ENCODE measurements at regions not wholly inside any gene's neighbourhood (a gene's known extent, or its start where the extent isn't known, plus 50 kb on each side); places are given as distances from the start of the nearest gene placed in this dataset.
"Not testable (repeated sequence)": the region's sequence is repeated elsewhere in the genome, so short reads cannot be mapped to it uniquely, and the experiment has no call there.

DNA sequence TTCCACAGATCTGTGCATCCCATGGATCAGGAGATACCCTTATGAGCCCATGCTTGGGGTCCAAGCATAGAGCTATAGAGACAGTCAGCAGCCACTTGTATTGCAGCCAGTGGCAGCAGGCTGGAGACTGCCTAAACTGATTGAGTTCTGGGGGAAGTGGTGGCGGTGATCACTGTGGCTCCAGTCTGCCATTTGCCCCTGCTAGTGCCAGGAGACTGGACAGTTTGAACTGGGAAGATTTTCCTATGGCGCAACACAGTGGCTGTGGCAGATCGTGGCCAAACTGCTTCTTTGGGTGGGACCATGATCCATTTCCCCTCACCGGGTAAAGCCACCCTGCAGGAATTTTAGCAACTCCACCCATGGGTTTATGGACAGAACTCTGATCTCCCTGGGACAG lies 679.7 kb upstream of the SEMA3D start:
- no peak for DNase-seq

DNA sequence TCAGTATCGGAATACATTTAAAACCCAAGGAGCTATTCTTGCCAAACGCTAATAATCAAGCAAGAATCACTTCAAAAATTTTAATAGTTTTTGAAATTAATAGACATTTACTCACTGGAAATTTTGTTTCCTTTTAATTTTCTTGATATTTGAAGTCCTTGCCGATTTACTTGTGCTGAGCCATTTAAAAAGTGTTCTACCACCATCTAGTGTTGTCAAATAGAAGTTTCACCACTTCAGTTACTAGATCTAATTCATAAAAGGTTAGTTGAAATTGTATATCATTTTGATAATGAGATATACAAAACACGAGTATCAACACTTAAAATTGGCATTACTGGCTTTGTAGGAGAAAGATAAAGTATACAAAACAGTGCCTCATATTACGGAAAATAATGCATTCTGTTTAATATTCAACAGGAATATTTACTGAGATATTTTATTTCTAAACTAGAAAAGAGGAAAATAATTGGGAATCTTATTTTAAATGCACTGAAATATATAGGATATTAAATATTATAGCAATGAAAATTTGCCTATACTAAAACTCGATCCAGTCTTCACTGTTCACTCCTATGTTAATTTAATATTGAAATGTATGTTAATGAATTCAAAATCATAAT lies 664.8 kb upstream of the SEMA3D start:
- no peak for DNase-seq

DNA sequence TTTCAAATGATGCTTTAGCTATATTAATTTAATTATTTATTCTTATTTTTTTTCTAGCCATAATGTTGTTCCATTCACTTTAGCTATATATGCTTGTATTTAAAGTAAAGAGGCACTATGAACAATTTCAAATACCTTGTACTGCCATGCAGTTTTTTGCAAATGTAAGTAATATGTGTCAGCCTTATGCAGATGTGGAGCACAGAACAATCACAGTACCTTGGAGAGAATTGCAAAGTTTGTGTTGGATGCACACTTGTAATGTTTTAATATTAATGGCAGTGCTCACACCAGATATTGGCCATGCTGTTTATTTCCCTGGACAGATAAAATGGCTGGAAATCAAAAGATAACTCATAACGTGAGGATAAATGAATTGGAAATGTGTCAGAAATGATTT lies 663.5 kb upstream of the SEMA3D start:
- DNase-seq = no peak

DNA sequence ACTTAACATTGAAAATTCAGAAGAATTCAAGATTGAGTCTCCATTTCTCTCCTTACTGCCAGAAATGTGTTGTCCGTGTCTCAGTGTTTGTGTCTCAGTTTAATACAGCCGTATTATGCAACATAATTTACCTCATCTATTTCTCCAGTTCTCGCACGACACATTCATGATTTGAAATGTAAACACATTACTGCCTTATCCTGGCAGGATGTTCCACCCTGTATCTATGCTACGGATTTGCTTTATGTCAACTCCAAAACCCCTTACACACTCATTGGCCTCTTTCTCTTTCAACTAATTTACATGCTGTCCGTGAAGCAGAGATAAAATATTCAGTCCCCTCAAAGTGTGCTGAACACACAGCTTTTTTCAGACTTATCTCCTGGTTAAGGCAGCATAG lies 653.7 kb upstream of the SEMA3D start:
- no peak for DNase-seq

DNA sequence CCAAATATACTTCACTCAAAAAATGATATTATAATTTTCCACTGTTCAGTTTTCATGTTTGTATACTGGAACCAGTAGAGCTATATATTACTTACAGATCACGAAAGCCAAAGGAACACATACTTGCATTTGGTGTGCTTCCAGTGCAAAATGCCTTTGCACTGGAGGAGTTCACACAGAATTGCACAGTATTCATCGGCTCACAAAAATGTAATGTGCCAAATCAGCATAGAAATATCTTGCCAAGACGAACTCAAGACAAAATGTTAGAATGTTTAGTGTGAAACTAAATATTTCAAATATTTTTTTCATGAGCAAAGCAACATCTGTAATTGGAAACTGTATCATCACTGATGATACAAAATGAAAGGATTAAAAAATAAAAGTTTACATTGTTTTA lies 646.2 kb upstream of the SEMA3D start:
- DNase-seq = no peak

DNA sequence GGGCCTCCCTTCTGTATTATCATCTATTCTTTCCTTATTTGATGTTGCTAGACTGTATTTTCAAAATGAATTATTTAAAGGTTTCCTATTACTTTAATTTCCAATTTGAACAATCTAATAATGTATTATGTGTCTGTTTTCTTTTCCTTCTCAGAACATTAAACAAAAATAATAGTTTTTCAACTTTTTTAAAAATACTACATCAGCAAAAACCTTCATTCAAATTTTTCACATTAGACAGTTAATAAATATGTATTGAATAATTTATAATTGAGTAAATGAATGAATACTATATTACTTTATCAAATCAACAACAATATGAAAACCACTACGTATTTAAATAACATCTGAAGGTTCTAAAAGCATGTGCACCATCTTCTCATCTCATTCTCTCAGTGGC lies 644.1 kb upstream of the SEMA3D start:
- no peak for DNase-seq

DNA sequence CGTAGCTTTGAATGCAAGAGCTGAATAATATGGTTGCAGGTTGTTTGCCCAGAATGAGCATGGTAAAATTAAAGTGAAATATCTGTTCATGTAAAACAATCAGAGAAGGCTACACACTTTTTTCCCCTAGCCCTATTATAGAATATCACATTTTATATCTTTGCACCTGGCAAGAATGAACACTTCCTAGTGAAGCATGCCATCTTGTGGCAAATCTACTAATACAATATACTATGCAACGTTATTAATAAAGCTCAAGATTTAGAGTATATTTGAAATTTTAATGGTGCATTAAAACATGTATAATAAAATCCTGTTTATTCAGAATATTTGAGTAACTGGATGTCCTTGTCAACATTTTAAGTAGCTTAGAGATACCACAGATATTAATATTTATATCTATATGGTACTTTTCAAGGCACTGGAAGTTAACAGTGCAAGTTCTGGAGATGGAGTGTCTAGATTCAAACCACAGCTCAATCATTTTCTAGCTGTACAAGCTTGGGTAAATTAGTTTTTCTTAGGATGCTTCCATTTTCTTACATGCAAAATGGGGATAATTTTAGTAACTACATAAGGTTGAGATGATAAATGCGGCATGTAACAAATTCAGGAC lies 643.1 kb upstream of the SEMA3D start:
- DNase-seq = no peak

DNA sequence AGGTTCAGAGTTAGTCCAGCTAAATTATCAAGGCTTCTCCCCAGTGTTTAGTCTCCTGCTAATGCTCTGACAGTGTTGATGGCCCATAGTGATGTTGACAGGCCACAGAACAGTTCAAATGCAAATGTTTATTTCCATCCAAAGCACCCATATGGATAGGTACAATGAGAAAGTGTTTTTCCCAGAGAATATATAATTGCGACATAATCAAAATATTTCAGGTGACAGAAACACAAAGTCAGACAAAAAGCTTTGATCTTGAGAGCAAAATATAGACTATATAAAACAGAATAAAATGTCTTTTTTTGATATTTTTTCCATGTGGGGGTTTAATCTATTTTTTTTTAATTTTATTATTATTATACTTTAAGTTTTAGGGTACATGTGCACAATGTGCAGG lies 642.3 kb upstream of the SEMA3D start:
- DNase-seq = no peak

DNA sequence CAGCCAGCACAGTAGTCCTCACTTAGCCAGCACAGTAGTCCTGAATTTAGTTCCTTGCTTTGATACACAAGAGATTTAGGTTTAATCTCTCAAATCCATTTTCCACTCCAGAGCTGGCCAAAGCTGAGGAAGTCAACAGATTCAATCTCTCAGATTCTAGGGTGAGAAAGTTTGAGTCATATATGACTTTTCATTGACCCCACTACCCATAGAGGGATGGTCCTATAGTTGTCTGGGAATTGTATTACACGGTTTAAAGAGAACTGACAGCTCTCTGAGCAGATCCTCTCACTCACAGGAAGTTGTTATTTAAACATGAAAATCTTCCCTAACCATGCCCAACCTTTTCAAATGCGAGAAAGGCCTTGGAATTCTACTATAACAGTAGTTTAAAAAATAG lies 641.8 kb upstream of the SEMA3D start:
- no peak for DNase-seq

DNA sequence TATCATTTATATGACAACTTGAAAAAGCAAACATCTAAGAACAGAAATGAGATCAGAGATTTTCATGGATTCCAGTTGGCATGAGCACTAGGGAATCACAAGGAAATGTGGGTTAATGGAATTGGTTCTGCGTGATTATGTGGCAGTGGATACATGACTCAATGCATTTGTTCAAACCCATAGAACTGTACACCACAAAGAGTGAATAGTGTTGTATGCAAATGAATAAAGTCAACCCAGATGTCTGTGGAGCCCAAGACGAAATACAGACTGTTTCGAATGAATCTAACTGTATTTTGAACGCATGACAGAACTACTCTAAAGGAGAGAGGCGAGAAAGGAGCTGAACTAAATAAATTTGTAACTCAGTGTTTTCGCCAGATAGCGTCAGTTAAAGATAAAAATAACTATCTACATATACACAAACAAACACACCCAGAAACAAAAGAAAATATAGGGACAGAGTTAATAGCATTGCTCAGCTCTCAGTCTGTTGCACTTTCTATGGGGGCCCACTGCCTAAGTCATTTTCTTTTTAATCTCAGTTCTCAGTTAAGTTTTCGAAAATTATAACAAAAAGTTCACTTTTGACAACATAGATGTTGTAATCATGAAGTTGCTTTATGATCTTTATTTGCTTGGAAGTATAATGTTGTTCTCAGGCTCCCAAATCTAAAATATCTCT lies 636.7 kb upstream of the SEMA3D start:
- no peak for DNase-seq

DNA sequence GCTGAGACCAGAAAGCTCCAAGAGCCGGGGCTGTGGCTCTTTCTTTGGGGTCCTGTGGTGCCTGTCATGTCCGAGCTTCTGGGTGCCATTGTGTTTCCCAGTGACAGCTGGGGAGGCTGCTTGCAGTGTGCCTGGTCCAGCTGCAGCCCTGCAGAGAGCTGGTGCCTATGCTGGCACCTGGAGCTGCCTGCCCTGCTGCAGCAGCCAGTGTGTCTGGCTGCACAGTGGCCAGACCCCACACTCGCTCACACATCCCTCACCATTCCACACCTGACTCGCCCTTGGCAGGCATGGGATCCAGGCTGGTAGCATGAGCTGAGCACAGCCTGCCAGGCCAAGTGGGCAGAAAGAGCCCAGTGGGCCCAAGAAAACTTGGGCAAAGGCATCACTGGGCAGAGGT lies 635.1 kb upstream of the SEMA3D start:
- no peak for DNase-seq

DNA sequence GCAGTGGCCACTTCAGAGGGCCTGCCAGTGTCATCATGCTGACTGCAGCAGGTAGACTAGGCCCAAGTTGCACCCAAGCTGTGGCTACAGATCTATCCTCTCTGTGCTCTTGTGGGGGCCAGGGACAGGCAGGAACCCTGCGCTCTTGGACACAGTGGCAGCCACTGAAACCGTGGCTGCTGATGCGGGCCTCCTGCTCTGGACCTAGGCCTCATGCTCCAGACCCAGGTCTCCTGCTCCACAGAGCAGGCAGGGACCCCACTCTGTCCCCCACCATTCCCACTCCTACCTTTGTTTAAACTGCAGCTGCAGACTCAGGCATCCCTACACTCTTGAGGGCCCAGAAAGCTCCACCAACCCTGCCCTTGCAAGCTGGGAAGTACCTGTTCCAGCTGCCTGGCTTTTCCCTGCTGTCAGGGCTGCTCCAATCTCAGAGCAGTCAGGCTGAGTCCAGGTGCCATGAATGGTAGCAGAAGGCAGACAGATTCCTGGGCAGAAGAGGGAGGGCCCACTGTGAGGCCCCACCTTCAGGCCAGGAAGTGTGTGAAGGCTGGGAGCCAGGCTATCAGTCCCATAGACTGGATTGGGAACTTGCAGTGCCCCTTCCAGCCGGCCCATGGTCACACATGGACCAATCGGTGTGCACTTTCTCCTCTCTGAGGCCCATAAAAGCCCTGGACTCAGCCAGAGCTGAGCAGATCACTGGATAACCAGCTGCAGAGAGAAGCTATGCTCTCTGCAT lies 634.0 kb upstream of the SEMA3D start:
- no peak for DNase-seq

DNA sequence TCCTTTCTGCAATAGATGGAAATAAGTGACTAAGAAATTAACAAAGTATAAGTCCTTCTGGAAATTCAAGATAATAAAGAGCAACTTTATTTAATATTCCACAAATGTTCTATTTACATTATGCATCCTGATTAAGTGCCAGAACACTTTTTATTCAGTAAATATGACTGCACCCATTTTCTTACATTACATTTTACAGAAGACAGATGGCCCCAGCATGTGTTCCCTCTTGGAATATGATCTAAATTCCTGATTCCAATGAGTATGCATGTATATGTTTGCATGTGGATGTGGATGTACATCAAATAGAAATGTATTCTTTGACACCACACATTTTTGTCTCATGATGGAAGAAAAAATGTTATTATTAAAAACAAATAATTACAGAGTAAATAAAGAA lies 628.7 kb upstream of the SEMA3D start:
- DNase-seq = no peak

DNA sequence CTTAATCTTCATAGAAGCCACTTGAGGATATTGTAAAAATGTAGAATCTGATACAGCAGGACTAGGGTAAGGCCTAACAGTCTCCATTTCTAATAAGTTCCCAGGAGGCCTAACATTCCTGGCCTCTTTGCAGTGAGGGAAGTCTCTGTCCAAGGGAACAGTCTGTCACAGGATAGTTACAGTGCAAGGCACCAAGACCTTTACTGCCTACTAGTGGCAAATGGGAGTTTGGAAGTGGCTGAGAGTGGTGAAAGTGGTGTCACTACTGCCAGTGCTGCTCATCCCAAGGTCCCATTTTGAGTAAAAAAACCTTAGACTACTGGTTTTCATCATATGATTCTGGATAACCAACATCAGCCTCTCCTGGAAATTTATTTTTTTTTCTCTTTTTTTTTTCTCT lies 619.5 kb upstream of the SEMA3D start:
- no peak for DNase-seq

DNA sequence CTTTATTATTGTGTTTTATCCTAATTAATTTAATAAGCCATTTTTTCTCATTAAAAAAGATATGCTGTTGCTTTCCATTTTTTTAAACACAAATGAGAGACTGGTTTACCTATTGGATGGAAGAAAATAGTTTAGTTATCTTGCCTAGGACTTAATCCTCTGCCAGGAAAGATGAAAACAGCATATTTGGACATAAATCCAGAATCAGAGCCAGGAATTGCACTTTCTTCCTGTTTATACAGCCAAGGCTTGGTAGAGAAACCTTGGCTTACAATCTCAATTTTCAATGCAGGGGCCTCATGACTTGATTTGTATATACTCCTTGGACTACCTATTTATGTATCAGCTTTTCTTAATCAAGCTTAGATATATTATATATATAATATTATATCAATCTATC lies 618.8 kb upstream of the SEMA3D start:
- no peak for DNase-seq

DNA sequence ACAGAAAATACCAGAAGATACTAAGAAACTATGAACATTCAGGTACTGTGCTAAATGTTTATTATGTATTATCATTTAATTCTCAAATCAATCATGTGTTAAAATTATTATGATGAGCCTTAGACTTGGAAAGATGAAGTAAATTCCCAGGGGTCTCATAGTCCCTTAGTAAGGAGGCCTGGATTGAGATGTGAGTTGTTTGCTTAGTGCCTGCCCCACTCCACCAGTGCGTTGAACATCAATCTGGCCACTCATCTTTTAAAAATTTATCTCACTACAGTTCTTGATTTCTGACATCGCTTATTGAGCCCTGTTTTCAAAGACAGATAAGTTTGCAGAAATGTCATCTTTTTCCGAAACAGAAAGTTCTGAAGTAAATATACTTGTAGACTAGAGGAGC lies 618.4 kb upstream of the SEMA3D start:
- no peak for DNase-seq

DNA sequence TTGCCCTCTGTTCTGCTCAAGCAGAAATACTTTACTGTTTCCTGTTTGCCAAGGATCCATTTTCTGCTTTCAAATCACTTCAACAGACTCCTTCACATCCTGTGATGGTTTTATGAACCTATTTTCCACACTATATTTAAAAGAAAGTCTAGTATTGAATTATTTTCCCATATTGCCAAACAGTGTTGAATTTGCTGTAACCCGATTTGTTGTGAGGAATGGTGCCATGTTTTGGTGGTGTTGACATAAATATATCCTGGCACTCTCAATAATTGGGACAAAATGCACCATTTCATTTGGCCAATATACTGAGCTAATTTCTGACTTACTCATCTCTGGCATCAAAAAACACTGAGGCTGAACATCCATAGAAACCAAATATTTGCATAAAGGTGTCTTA lies 615.4 kb upstream of the SEMA3D start:
- no peak for DNase-seq

DNA sequence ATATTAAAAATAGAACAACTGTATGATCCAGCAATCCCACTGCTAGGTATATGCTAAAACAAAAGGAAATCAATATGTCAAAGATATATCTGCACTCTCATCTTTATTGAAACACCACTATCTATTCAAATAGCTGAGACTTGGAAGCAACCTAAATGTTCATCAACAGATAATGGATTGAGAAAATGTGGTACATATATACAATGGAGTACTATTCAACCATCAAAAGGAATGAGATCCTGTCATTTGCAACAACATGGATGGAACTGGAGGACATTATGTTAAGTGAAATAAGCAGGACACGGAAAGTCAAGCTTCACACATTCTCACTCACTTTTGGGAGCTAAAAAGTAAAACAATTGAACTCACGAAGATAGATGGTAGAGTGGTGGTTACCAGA lies 610.1 kb upstream of the SEMA3D start:
- DNase-seq = no peak

DNA sequence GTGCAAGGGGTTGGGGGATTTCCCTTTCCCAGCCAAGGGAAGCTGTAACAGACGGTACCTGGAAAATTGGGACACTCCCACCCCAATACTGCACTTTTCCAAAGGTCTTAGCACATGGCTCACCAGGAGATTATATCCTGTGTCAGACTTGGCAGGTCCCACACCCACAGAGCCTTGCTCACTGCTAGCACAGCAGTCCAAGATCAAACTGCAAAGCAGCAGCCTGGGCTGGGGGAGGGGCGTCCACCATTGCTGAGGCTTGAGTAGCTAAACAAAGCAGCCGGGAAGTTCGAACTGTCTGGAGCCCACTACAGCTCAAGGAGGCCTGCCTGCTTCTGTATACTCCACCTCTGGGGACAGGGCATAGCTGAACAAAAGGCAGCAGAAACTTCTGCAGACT lies 604.2 kb upstream of the SEMA3D start:
- DNase-seq = not testable (repeated sequence)

DNA sequence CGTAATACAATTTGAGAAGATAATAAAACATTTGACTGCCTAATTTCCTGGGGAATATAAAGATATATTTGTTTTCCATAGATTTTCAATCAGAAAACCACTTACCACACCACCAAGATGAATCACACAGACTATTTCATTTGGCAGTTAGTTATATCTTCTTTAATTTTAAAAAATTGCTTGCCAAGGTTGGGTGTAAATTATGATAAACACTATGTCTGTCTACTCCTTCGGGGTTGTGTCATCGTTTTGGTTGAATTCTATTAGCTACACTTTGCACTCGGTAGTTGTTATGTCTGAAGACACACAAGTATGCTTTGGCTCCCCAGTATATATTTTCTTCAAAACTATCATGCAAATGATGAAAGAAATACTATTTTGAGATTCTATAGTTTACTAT lies 594.8 kb upstream of the SEMA3D start:
- DNase-seq = no peak

DNA sequence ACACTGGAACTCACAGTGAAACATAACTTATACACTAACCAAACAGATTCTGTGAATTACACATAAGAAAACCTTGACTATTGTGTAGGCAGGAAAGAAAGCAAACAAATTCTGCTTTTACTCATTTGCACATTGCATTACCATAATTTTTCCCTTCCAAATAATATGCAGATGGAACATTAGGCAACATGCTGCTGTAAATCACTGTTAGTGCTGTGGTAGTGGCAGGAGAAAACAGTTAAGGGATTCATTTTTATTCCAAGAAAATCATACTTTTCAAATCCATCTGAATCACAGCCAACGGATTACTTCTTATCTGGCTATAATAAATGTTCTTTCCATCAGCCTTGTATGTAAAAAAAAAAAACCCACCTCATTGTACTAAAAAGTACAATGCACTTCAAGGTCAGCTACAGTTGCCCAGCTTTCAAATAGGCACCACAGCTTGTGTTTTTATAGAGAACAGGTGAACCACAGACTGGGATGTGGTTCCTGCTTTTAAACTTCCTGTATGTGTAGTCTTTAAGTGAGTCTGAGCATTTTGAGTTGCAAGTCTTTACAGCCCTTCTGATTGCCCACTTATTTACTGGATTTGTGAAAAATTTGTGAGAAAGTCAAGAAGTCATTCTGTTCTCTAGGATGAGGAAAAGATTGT lies 590.0 kb upstream of the SEMA3D start:
- DNase-seq = no peak

DNA sequence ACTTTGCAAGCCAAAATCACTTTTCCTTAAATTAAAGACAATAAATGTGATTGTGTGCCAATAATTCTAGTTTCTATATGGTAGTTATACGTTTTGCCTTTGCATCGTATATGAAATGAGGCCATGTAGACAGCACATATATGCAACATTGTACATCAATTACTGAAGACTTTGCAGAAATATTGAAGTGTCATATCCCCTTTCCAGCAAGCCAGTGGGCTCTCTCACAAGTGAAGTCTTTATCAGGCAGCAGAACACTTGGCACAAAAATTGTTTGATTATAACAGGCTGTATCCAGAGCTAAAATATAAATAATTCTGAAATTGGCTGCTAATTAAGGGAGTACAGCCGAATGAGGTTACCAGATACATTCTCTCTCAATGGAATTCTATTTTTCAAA lies 588.6 kb upstream of the SEMA3D start:
- DNase-seq = no peak

DNA sequence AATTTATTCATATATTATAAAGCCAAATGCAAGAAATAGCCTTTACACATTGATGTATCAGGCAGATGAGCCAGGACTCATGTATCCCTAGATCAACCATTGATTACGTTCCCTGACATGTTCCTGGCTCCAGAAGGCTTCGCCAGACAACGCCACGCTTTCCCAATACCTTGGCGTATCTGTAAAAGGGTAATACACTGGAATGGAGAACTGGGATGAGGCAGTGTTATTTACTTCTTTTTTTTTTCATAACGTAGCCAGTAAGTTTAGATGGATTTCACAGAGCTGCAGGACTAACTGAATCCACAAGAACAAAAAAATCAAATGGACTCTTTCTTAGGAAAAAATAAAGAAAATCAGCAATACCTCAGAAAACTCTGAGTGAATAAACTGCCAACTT lies 588.1 kb upstream of the SEMA3D start:
- DNase-seq = no peak

Measured in NK-92 treated with Interleukin-12 subunit alpha and Interleukin-12 subunit beta, amount 100 ng/mL, for 24 hours (cell line).